ENCODE measurements at regions not wholly inside any gene's neighbourhood (a gene's known extent, or its start where the extent isn't known, plus 50 kb on each side); places are given as distances from the start of the nearest gene placed in this dataset.

DNA sequence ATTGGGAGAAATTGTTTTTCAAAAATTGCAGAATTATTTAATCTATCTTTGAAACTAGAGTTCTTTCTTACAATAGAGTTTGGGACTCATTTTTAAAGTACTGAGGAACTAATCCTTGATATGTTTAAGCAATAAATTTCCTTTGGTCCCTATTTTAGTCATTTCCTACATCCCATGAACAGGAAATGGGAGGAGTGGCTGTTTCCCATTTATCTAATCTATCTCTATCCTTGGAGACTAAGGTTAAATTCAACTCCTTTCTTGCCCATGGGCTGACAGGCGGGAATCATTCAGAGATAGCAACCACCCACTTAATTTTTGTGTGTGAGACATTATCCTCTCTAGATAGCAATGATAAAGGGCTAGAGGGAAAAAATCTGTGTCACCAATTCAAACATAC is 131.6 kb upstream of the EMCN start:
- TF ChIP-seq, protein P1, sequence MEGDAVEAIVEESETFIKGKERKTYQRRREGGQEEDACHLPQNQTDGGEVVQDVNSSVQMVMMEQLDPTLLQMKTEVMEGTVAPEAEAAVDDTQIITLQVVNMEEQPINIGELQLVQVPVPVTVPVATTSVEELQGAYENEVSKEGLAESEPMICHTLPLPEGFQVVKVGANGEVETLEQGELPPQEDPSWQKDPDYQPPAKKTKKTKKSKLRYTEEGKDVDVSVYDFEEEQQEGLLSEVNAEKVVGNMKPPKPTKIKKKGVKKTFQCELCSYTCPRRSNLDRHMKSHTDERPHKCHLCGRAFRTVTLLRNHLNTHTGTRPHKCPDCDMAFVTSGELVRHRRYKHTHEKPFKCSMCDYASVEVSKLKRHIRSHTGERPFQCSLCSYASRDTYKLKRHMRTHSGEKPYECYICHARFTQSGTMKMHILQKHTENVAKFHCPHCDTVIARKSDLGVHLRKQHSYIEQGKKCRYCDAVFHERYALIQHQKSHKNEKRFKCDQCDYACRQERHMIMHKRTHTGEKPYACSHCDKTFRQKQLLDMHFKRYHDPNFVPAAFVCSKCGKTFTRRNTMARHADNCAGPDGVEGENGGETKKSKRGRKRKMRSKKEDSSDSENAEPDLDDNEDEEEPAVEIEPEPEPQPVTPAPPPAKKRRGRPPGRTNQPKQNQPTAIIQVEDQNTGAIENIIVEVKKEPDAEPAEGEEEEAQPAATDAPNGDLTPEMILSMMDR (IDR thresholded peaks at IDR 0.05; ENCODE audit: low read length) = no peak
- TF ChIP-seq EZH2 (IDR thresholded peaks at IDR 0.05; ENCODE audit: borderline replicate concordance, low read length) = no peak
